Common myeloid progenitor, CD34-positive (primary cell): ENCODE measurements at regions not wholly inside any gene's neighbourhood (a gene's known extent, or its start where the extent isn't known, plus 50 kb on each side); places are given as distances from the start of the nearest gene placed in this dataset.
A peak's percentile ranks its signal among the peaks of the same experiment; 100 is the strongest.

Source experiments
- CTCF ChIA-PET: fragments of 350-600 bp; sonication (Branson Sonifier 250); formaldehyde crosslinking; loops from one replicate; lab custom pipeline; 2021; ENCODE audit warnings: antibody characterized with exemption; lab: Charles Lee
- POLR2A ChIA-PET: fragments of 350-600 bp; sonication (Branson Sonifier 250); formaldehyde crosslinking; loops from one replicate; lab custom pipeline; 2021; ENCODE audit warnings: antibody characterized with exemption; lab: Charles Lee
- DNase-seq, 3 donors: peaks; one replicate each; pipeline versions ENCODE4 v3.0.0 to v3.0.0-alpha.2; 2013
- H3K27ac ChIP-seq, 2 experiments: 1 replicate in 1 of 2; 2 replicates in 1 of 2; pipeline ENCODE4 v1.7.0; 2013; ENCODE audit warnings: inconsistent platforms in 2 of 2, low read length in 2 of 2, mild to moderate bottlenecking in 2 of 2, low read depth in 1 of 2, moderate library complexity in 1 of 2; ENCODE audit not compliant: severe bottlenecking in 2 of 2, insufficient read depth in 1 of 2, poor library complexity in 1 of 2
- H3K27me3 ChIP-seq, 5 experiments: replicated peaks in 2 of 5; 1 replicate in 3 of 5; 2 replicates in 2 of 5; pipeline versions ENCODE4 v1.6.1 to v1.7.0; 2013; ENCODE audit warnings: low read length in 4 of 5, mild to moderate bottlenecking in 2 of 5, moderate library complexity in 2 of 5, inconsistent platforms in 1 of 5; ENCODE audit not compliant: insufficient read depth in 5 of 5, control insufficient read depth in 4 of 5
- H3K36me3 ChIP-seq, 4 experiments: 1 replicate in 2 of 4; 2 replicates in 2 of 4; pipeline versions ENCODE4 v1.6.1 to v1.7.0; 2013; ENCODE audit warnings: low read length in 3 of 4, control low read depth in 1 of 4, mild to moderate bottlenecking in 1 of 4; ENCODE audit not compliant: control insufficient read depth in 4 of 4, insufficient read depth in 4 of 4
- H3K4me1 ChIP-seq, 4 experiments: 1 replicate in 3 of 4; 2 replicates in 1 of 4; pipeline versions ENCODE4 v1.6.1 to v1.7.1; 2013; ENCODE audit warnings: low read length in 3 of 4, mild to moderate bottlenecking in 3 of 4, control low read depth in 1 of 4, inconsistent platforms in 1 of 4, moderate library complexity in 1 of 4; ENCODE audit not compliant: control insufficient read depth in 4 of 4, insufficient read depth in 4 of 4; ENCODE audit errors: control extremely low read depth in 1 of 4
- H3K4me3 ChIP-seq, 7 experiments: 1 replicate in 4 of 7; 2 replicates in 3 of 7; pipeline versions ENCODE4 v1.5.1 to v1.7.0; 2013; ENCODE audit warnings: mild to moderate bottlenecking in 7 of 7, low read length in 6 of 7, moderate library complexity in 6 of 7, inconsistent platforms in 2 of 7, low read depth in 2 of 7, control low read depth in 1 of 7; ENCODE audit not compliant: insufficient read depth in 4 of 7, control insufficient read depth in 1 of 7; ENCODE audit errors: extremely low read depth in 1 of 7
- H3K9me3 ChIP-seq, 5 experiments: 1 replicate in 4 of 5; 2 replicates in 1 of 5; pipeline versions ENCODE4 v1.6.1 to v1.7.1; 2013; ENCODE audit warnings: low read length in 4 of 5, mild to moderate bottlenecking in 2 of 5, inconsistent platforms in 1 of 5, low read depth in 1 of 5, moderate library complexity in 1 of 5; ENCODE audit not compliant: control insufficient read depth in 4 of 5, insufficient read depth in 2 of 5; ENCODE audit errors: control extremely low read depth in 1 of 5
- WGBS: methylation state at CpG from one replicate; pipeline ENCODE4 v1.1.5; 2013; ENCODE audit not compliant: insufficient coverage; 5-methylcytosine and 5-hydroxymethylcytosine counted together

DNA sequence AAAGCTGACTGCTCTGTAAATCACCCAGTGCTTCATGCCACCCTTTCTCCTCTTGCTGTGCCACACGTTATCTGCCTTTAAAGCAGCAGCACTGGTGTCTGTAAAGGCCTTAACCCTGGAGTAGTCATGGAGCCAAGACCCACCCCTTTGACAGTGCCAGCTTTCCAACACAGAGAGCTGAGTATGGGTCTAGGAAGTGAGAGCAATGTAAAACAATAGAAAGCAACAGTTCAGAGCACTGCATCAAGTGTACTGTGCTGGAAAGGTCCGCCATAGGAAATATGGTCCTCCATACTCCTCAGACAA lies 139.5 kb downstream of the DAD1 start:
- Histone ChIP-seq H3K27me3 (no peaks in the 10 kb centered on the region), H3K4me3 (no peak overlapping the region), H3K4me1 (peaks cover 15 to 43% (median 30%) of the 10 kb centered on the region in 4 experiments), H3K9me3 (no peaks in the 10 kb centered on the region), H3K27ac (no peak overlapping the region), H3K36me3 (no peaks in the 10 kb centered on the region)
- ChIA-PET POLR2A (interaction anchor here (1.7 kb wide), 1 partner anchor 10 kb away, joined by 6 read pairs; no protein-coding TSS in a partner anchor), CTCF (interaction anchor here (1.3 to 7.5 kb wide), 4 partner anchors 9 to 59 kb away, joined by 3 to 62 read pairs (median 24); no protein-coding TSS in a partner anchor)
- WGBS: 100% methylated on average over 1 of the region's 2 CpGs
- DNase-seq: no peak

DNA sequence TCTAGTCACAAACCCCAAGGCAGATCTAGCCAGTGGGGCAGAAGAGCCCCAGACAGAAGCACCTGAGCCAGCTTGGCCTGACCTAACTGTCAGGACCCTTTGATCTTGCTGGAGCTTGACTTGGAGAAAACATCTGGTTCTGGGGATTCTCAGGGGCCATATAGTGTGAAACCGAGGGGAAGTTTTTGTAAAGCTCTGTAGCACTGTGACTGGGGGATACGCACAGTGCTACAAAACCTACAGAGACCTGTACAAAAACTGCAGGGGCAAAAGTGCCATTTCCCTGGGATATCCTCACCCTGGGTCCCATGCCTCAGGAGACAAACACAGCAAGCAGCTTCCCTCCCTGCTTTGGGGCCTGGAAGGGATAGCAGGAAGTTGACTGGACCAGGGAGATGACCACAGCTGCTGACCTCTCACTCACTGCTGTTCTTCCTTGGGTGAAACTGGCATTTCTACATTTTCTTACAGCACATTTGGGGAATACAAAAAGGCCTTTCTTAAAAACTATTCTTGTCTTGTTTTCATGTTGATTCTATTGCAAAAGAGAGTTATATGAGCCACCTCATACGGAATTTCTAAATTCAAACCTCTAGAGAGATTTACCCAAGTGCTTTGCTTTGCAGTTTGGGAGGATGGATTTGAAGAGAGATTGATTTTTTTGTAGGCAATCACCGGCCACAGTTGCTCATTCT lies 140.0 kb downstream of the DAD1 start:
- H3K27ac ChIP-seq: peak overlapping the region in 1 of 2 experiments; percentile 67
- no peaks in the 10 kb centered on the region for H3K9me3 ChIP-seq
- 93% methylated on average over 2 of the region's 4 CpGs for WGBS
- no peaks in the 10 kb centered on the region for H3K36me3 ChIP-seq
- peaks cover 15 to 43% (median 30%) of the 10 kb centered on the region in 4 experiments for H3K4me1 ChIP-seq
- H3K4me3 ChIP-seq: no peak overlapping the region
- no peaks in the 10 kb centered on the region for H3K27me3 ChIP-seq
- ChIA-PET POLR2A (interaction anchor here (0.8 to 1.7 kb wide), 2 partner anchors 11 to 18 kb away, joined by 3 to 6 read pairs; no protein-coding TSS in a partner anchor), CTCF (interaction anchor here (0.9 to 7.5 kb wide), 7 partner anchors 9 to 107 kb away, joined by 3 to 62 read pairs (median 4); no protein-coding TSS in a partner anchor)
- DNase-seq: no peak

DNA sequence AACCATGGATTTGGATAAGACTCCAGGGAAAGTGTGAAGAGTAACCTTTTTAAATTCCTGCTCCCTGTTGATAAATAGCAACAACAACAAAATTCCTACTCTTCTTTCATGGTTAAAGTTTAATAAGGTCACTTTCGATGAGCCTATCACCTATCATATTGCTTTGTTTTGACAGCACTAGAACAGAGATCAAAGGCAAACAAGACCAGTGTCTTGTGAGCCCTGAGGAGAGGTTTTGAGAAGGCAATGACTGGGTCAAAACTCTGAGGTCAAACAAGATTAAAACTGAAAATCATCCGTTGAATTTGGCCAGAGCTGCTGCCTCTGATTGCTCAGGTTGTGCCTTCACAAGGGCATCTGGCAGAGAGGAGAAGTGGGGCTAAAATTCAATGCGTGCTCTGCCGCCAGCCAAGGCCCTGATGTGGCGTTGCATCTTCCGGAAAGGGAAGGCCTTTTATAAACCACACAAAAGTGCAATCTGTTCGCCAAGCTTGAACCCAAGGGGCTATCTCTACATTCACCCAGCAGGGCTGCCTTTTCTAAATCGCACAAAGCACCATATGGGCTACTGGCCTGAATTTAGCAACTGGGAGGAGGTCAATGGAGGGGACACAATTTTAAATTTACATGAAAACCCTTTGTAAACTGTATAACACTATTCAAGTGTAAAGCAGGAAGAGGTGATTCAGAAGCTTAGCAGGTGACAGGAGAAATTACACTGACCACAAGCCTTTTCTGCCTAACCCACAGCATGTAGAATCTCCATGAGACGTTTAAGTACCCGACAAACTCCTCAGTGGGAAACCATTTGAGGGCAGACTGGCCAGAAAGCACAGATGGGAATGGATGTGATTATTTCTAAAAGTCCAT lies 140.8 kb downstream of the DAD1 start:
- H3K27ac ChIP-seq: peak overlapping the region in 1 of 2 experiments; percentile 67
- H3K27me3 ChIP-seq: no peaks in the 10 kb centered on the region
- no peaks in the 10 kb centered on the region for H3K36me3 ChIP-seq
- ChIA-PET CTCF (interaction anchor here (0.9 to 7.5 kb wide), 13 partner anchors 10 to 108 kb away, joined by 3 to 62 read pairs (median 4); no protein-coding TSS in a partner anchor), POLR2A (interaction anchor here (0.8 to 1.7 kb wide), 2 partner anchors 12 to 17 kb away, joined by 3 to 6 read pairs; no protein-coding TSS in a partner anchor)
- peak; percentile 47 to 92 (median 82) for DNase-seq
- 24% methylated on average over 8 of the region's 10 CpGs for WGBS
- H3K9me3 ChIP-seq: peaks cover 0 to 2% (median 0%) of the 10 kb centered on the region in 5 experiments
- no peak overlapping the region for H3K4me3 ChIP-seq
- peaks cover 15 to 43% (median 30%) of the 10 kb centered on the region in 4 experiments for H3K4me1 ChIP-seq

DNA sequence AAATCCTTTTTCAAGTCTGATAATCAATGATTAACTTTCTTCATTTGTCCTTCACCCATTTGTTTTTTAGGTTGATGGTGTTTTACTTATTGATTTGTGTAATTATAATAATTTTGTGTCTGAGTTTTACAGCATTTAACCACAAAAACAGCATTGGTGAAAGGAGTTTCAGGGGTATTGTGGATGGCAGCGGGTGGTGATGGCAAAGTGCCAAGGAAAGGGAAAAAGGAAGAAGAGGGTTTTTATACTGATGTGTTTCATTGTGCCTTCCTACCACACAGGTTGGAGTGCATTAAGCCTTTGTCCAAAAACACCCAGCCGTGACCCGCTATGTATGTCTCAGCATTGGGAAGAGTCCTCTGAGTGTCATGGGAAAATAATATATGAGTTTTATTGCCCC lies 150.3 kb downstream of the DAD1 start:
- Histone ChIP-seq H3K4me3 (peak overlapping the region in 2 of 7 experiments; percentile 12 to 28), H3K27ac (no peak overlapping the region), H3K27me3 (no peaks in the 10 kb centered on the region), H3K9me3 (peaks cover 0 to under 1% (median 0%) of the 10 kb centered on the region in 5 experiments), H3K4me1 (peaks cover 12 to 51% (median 32%) of the 10 kb centered on the region in 4 experiments), H3K36me3 (no peaks in the 10 kb centered on the region)
- WGBS: 0% methylated on average over 1 of the region's 3 CpGs
- ChIA-PET POLR2A (interaction anchor here (0.6 kb wide), 1 partner anchor 214 kb away, joined by 4 read pairs; no protein-coding TSS in a partner anchor), CTCF (interaction anchor here (1.2 to 10.7 kb wide), 7 partner anchors 9 to 35 kb away, joined by 3 to 75 read pairs (median 11); no protein-coding TSS in a partner anchor)
- DNase-seq: peak in 2 of 3 donors; percentile 68 to 70

DNA sequence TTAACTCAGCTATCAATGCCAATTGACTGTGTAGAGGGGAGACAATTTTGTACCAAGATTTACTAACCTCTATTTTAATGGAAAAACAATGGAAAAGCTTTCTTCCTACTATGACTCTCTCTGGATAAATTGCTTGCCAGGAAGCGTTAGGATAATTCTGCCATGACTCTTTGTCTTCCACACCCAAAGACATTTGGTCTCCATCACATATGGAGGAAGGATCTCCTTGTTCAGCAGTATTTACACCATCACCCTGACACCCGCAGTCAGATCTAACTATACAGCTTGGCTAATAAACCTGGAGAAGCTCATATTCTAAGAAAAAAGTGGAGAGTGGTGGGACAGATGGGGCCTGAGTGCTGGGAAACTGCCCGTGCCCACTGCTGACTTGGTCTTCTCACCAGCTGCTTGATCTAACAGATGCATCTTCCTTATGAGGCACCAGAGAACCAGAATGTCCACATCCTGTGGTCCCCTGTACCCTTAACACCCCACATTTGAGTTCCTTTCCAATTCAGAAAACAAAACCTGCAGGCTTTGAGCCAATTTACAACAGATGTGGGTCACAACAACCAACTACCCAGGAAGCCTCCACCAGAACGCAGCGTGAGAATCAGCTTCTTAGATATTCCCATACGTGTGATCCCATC lies 154.0 kb downstream of the DAD1 start:
- Histone ChIP-seq H3K4me3 (peak overlapping the region in 2 of 7 experiments; percentile 2 to 13), H3K9me3 (no peaks in the 10 kb centered on the region), H3K27ac (no peak overlapping the region), H3K4me1 (peaks cover 28 to 78% (median 64%) of the 10 kb centered on the region in 4 experiments), H3K36me3 (no peaks in the 10 kb centered on the region), H3K27me3 (no peaks in the 10 kb centered on the region)
- CTCF ChIA-PET: interaction anchor here (0.8 to 10.7 kb wide), 9 partner anchors 9 to 122 kb away, joined by 3 to 75 read pairs (median 5); no protein-coding TSS in a partner anchor
- POLR2A ChIA-PET: no interaction called here
- WGBS: 34% methylated on average over 4 of the region's 6 CpGs
- DNase-seq: peak in 2 of 3 donors; percentile 74 to 82

DNA sequence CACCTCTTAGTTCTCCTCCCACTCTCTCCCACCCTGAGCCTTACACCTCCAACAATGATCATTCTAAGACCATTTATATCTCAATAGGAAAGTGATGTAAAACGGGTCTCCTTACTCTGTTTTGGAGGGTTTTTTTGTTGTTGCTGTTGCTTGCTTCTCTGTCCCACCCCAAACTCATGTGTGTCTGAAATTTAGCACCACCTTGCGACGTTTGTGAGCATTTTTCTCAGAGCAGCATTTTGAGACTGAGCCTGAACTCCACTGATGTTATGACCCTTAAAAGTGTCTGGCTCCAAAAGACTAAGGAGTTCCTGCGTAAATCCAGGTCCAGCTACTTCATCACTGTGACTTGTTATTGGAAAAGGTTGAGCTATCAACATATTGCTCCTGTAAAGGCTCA lies 155.0 kb downstream of the DAD1 start:
- DNase-seq: no peak
- peak overlapping the region in 1 of 2 experiments; percentile 62 for H3K27ac ChIP-seq
- POLR2A ChIA-PET: interaction anchor here (0.7 kb wide), 1 partner anchor 27 kb away, joined by 3 read pairs; no protein-coding TSS in a partner anchor
- no peaks in the 10 kb centered on the region for H3K9me3 ChIP-seq
- whole genome bisulfite sequencing: 82% methylated on average over 3 of the region's 4 CpGs
- CTCF ChIA-PET: interaction anchor here (0.9 to 10.7 kb wide), 9 partner anchors 10 to 123 kb away, joined by 3 to 75 read pairs (median 6); no protein-coding TSS in a partner anchor
- H3K27me3 ChIP-seq: no peaks in the 10 kb centered on the region
- no peak overlapping the region for H3K4me3 ChIP-seq
- H3K36me3 ChIP-seq: no peaks in the 10 kb centered on the region
- H3K4me1 ChIP-seq: peaks cover 35 to 85% (median 72%) of the 10 kb centered on the region in 4 experiments
